HEK293 (cell line): ENCODE measurements at regions not wholly inside any gene's neighbourhood (a gene's known extent, or its start where the extent isn't known, plus 50 kb on each side); places are given as distances from the start of the nearest gene placed in this dataset.

Source experiments
- CTCF ChIA-PET: fragments of 350-600 bp; formaldehyde crosslinking; extraction: SDS; loops from one replicate; lab custom pipeline; 2021; ENCODE audit warnings: antibody characterized with exemption; lab: Yijun Ruan, JAX
- POLR2A ChIA-PET: fragments of 300-600 bp; formaldehyde crosslinking; extraction: SDS; loops from one replicate; lab custom pipeline; 2020; ENCODE audit warnings: antibody characterized with exemption, inconsistent platforms; lab: Yijun Ruan, JAX
- H3K27ac ChIP-seq: fragments of 200-500 bp; sonication (Bioruptor generic); 2 replicates; pipeline ENCODE4 v1.5.1; 2014; ENCODE audit warnings: low read depth, low read length, control low read depth, inconsistent platforms; ENCODE audit errors: extremely low read depth
- H3K36me3 ChIP-seq, 2 experiments: fragments of 200-500 bp in 1 of 2; sonication (Bioruptor generic) in 1 of 2; 1 replicate in 1 of 2; 2 replicates in 1 of 2; pipeline ENCODE4 v1.5.1; 2014 to 2017; ENCODE audit warnings: inconsistent platforms in 2 of 2, low read length in 2 of 2; ENCODE audit not compliant: control insufficient read depth in 2 of 2, insufficient read depth in 1 of 2
- H3K4me1 ChIP-seq: fragments of 200-500 bp; sonication (Bioruptor generic); 2 replicates; pipeline ENCODE4 v1.5.1; 2014; ENCODE audit warnings: mild to moderate bottlenecking, low read length, inconsistent platforms; ENCODE audit not compliant: control insufficient read depth, insufficient read depth
- H3K4me3 ChIP-seq: 2 replicates; pipeline ENCODE4 v1.5.1; 2011; ENCODE audit warnings: low read depth, mild to moderate bottlenecking, control low read depth, low read length, moderate library complexity
- H3K9me3 ChIP-seq: fragments of 200-500 bp; sonication (Bioruptor generic); 2 replicates; pipeline ENCODE4 v1.5.1; 2014; ENCODE audit warnings: low read depth, low read length, inconsistent platforms; ENCODE audit not compliant: control insufficient read depth, insufficient read depth
- HOXD13 ChIP-seq: sonication (generic); formaldehyde crosslinking; IDR thresholded peaks from 2 replicates; pipeline ENCODE4 v1.8.0; 2022; ENCODE audit warnings: missing genetic modification reagents, borderline replicate concordance
- OSR2 ChIP-seq: fragments of 450-650 bp; formaldehyde crosslinking; IDR thresholded peaks from 2 replicates; pipeline ENCODE4 v1.5.1; 2016; ENCODE audit warnings: missing biosample characterization, missing genetic modification characterization
- SALL2 ChIP-seq: fragments of 450-650 bp; formaldehyde crosslinking; IDR thresholded peaks from 2 replicates; pipeline ENCODE4 v1.5.0; 2017; ENCODE audit warnings: missing biosample characterization, mild to moderate bottlenecking, missing genetic modification characterization, borderline replicate concordance
- SCRT2 ChIP-seq: fragments of 450-650 bp; formaldehyde crosslinking; IDR thresholded peaks from 2 replicates; pipeline ENCODE4 v1.5.1; 2016; ENCODE audit warnings: missing biosample characterization, missing genetic modification characterization
- SETDB1 ChIP-seq: IDR thresholded peaks from one replicate; pipeline ENCODE4 v1.6.1; 2017; ENCODE audit warnings: mild to moderate bottlenecking, low read length, moderate library complexity, mixed read lengths; ENCODE audit not compliant: insufficient read length
- WT1 ChIP-seq: fragments of 450-650 bp; formaldehyde crosslinking; IDR thresholded peaks from 2 replicates; pipeline ENCODE4 v1.5.1; 2016; ENCODE audit warnings: missing biosample characterization, missing genetic modification characterization
- YY1 ChIP-seq: fragments of 450-650 bp; formaldehyde crosslinking; IDR thresholded peaks from 2 replicates; pipeline ENCODE4 v1.5.1; 2018; ENCODE audit warnings: missing biosample characterization, missing genetic modification characterization
- ZNF157 ChIP-seq: fragments of 450-650 bp; formaldehyde crosslinking; IDR thresholded peaks from 2 replicates; pipeline ENCODE4 v1.5.1; 2016; ENCODE audit warnings: missing biosample characterization, missing genetic modification characterization
- ZNF211 ChIP-seq: fragments of 450-650 bp; formaldehyde crosslinking; IDR thresholded peaks from 2 replicates; pipeline ENCODE4 v1.5.1; 2016; ENCODE audit warnings: low read depth, missing biosample characterization, missing genetic modification characterization
- ZNF274 ChIP-seq, 2 experiments: fragments of 200-500 bp in 1 of 2; fragments of 450-650 bp in 1 of 2; sonication (Bioruptor generic) in 1 of 2; formaldehyde crosslinking in 1 of 2; IDR thresholded peaks; 2 replicates each; pipeline versions ENCODE4 v1.5.1 to v1.6.1; 2014 to 2016; ENCODE audit warnings: borderline replicate concordance in 1 of 2, inconsistent platforms in 1 of 2, low read length in 1 of 2, missing biosample characterization in 1 of 2, missing genetic modification characterization in 1 of 2
- ZNF302 ChIP-seq: fragments of 450-650 bp; formaldehyde crosslinking; IDR thresholded peaks from 2 replicates; pipeline ENCODE4 v1.5.1; 2016; ENCODE audit warnings: missing biosample characterization, missing genetic modification characterization, low read depth
- ZNF514 ChIP-seq: fragments of 450-650 bp; formaldehyde crosslinking; IDR thresholded peaks from 2 replicates; pipeline ENCODE4 v1.5.1; 2016; ENCODE audit warnings: missing biosample characterization, missing genetic modification characterization
- ZNF610 ChIP-seq: fragments of 450-650 bp; formaldehyde crosslinking; IDR thresholded peaks from 2 replicates; pipeline ENCODE4 v1.5.1; 2016; ENCODE audit warnings: missing biosample characterization, missing genetic modification characterization, borderline replicate concordance
- TF ChIP-seq, protein P1 (sequence below): fragments of 450-650 bp; formaldehyde crosslinking; IDR thresholded peaks from 2 replicates; pipeline ENCODE4 v1.5.1; 2016; ENCODE audit warnings: missing biosample characterization, missing genetic modification characterization
- TF ChIP-seq, protein P2 (sequence below): fragments of 450-650 bp; IDR thresholded peaks from 2 replicates; pipeline ENCODE4 v1.5.1; 2018; ENCODE audit warnings: missing biosample characterization, missing genetic modification characterization
- TF ChIP-seq, protein P3 (sequence below): fragments of 450-650 bp; formaldehyde crosslinking; IDR thresholded peaks from 2 replicates; pipeline ENCODE4 v1.5.1; 2016; ENCODE audit warnings: missing biosample characterization, missing genetic modification characterization
- TF ChIP-seq, protein P4 (sequence below): fragments of 450-650 bp; formaldehyde crosslinking; IDR thresholded peaks from 2 replicates; pipeline ENCODE4 v1.5.1; 2016; ENCODE audit warnings: missing biosample characterization, missing genetic modification characterization, borderline replicate concordance
- TF ChIP-seq, protein P5 (sequence below): fragments of 450-650 bp; formaldehyde crosslinking; IDR thresholded peaks from 2 replicates; pipeline ENCODE4 v1.5.1; 2017; ENCODE audit warnings: missing biosample characterization, missing genetic modification characterization
- TF ChIP-seq, protein P6 (sequence below): sonication (generic); formaldehyde crosslinking; IDR thresholded peaks from 2 replicates; pipeline ENCODE4 v1.8.1; 2022; ENCODE audit warnings: mild to moderate bottlenecking, moderate library complexity, missing genetic modification reagents

DNA sequence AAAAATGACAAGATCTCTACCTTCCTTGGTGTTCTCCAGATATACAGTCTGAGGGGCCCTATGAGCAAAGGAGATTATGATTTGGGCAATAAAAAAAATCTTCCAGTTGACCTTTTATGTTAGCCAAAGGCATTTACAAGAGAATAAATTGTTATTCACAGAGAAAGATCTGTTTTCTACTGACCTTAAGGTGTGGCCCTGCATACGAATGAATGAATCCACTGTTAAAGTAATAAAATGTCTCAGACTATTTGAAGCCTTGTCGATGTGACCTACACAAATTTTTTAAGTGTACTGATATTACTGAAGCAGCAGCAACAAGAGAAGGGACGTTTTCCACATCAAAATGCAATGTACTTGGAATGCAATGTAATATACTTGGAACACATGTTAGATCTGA lies 95.9 kb upstream of the SSTR4 start:
- TF ChIP-seq, protein P1, sequence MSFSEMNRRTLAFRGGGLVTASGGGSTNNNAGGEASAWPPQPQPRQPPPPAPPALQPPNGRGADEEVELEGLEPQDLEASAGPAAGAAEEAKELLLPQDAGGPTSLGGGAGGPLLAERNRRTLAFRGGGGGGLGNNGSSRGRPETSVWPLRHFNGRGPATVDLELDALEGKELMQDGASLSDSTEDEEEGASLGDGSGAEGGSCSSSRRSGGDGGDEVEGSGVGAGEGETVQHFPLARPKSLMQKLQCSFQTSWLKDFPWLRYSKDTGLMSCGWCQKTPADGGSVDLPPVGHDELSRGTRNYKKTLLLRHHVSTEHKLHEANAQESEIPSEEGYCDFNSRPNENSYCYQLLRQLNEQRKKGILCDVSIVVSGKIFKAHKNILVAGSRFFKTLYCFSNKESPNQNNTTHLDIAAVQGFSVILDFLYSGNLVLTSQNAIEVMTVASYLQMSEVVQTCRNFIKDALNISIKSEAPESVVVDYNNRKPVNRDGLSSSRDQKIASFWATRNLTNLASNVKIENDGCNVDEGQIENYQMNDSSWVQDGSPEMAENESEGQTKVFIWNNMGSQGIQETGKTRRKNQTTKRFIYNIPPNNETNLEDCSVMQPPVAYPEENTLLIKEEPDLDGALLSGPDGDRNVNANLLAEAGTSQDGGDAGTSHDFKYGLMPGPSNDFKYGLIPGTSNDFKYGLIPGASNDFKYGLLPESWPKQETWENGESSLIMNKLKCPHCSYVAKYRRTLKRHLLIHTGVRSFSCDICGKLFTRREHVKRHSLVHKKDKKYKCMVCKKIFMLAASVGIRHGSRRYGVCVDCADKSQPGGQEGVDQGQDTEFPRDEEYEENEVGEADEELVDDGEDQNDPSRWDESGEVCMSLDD (tag by site-specific recombination), result no peak
- TF ChIP-seq HOXD13 (CRISPR knock-in tag) (no peak), ZNF514 (tag by site-specific recombination) (no peak), ZNF274 (IDR thresholded peaks at IDR 0.05; ENCODE audit: low read length) (no peak), ZNF274 (tag by site-specific recombination; IDR thresholded peaks at IDR 0.05; ENCODE audit: borderline replicate concordance) (no peak), WT1 (tag by site-specific recombination) (no peak), ZNF302 (tag by site-specific recombination) (no peak), ZNF610 (no peak), YY1 (no peak), SALL2 (tag by site-specific recombination) (no peak), OSR2 (no peak), SCRT2 (tag by site-specific recombination) (no peak), ZNF211 (tag by site-specific recombination) (no peak), SETDB1 (no peak), ZNF157 (no peak)
- TF ChIP-seq, protein P2, sequence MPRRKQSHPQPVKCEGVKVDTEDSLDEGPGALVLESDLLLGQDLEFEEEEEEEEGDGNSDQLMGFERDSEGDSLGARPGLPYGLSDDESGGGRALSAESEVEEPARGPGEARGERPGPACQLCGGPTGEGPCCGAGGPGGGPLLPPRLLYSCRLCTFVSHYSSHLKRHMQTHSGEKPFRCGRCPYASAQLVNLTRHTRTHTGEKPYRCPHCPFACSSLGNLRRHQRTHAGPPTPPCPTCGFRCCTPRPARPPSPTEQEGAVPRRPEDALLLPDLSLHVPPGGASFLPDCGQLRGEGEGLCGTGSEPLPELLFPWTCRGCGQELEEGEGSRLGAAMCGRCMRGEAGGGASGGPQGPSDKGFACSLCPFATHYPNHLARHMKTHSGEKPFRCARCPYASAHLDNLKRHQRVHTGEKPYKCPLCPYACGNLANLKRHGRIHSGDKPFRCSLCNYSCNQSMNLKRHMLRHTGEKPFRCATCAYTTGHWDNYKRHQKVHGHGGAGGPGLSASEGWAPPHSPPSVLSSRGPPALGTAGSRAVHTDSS, result no peak
- TF ChIP-seq, protein P3, sequence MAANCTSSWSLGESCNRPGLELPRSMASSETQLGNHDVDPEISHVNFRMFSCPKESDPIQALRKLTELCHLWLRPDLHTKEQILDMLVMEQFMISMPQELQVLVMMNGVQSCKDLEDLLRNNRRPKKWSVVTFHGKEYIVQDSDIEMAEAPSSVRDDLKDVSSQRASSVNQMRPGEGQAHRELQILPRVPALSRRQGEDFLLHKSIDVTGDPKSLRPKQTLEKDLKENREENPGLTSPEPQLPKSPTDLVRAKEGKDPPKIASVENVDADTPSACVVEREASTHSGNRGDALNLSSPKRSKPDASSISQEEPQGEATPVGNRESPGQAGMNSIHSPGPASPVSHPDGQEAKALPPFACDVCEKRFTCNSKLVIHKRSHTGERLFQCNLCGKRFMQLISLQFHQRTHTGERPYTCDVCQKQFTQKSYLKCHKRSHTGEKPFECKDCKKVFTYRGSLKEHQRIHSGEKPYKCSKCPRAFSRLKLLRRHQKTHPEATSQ (tag by site-specific recombination), result no peak
- TF ChIP-seq, protein P4, sequence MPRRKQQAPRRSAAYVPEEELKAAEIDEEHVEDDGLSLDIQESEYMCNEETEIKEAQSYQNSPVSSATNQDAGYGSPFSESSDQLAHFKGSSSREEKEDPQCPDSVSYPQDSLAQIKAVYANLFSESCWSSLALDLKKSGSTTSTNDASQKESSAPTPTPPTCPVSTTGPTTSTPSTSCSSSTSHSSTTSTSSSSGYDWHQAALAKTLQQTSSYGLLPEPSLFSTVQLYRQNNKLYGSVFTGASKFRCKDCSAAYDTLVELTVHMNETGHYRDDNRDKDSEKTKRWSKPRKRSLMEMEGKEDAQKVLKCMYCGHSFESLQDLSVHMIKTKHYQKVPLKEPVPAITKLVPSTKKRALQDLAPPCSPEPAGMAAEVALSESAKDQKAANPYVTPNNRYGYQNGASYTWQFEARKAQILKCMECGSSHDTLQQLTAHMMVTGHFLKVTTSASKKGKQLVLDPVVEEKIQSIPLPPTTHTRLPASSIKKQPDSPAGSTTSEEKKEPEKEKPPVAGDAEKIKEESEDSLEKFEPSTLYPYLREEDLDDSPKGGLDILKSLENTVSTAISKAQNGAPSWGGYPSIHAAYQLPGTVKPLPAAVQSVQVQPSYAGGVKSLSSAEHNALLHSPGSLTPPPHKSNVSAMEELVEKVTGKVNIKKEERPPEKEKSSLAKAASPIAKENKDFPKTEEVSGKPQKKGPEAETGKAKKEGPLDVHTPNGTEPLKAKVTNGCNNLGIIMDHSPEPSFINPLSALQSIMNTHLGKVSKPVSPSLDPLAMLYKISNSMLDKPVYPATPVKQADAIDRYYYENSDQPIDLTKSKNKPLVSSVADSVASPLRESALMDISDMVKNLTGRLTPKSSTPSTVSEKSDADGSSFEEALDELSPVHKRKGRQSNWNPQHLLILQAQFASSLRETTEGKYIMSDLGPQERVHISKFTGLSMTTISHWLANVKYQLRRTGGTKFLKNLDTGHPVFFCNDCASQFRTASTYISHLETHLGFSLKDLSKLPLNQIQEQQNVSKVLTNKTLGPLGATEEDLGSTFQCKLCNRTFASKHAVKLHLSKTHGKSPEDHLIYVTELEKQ (tag by site-specific recombination), result no peak
- TF ChIP-seq, protein P5, sequence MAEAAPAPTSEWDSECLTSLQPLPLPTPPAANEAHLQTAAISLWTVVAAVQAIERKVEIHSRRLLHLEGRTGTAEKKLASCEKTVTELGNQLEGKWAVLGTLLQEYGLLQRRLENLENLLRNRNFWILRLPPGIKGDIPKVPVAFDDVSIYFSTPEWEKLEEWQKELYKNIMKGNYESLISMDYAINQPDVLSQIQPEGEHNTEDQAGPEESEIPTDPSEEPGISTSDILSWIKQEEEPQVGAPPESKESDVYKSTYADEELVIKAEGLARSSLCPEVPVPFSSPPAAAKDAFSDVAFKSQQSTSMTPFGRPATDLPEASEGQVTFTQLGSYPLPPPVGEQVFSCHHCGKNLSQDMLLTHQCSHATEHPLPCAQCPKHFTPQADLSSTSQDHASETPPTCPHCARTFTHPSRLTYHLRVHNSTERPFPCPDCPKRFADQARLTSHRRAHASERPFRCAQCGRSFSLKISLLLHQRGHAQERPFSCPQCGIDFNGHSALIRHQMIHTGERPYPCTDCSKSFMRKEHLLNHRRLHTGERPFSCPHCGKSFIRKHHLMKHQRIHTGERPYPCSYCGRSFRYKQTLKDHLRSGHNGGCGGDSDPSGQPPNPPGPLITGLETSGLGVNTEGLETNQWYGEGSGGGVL (tag by site-specific recombination), result no peak
- TF ChIP-seq, protein P6, sequence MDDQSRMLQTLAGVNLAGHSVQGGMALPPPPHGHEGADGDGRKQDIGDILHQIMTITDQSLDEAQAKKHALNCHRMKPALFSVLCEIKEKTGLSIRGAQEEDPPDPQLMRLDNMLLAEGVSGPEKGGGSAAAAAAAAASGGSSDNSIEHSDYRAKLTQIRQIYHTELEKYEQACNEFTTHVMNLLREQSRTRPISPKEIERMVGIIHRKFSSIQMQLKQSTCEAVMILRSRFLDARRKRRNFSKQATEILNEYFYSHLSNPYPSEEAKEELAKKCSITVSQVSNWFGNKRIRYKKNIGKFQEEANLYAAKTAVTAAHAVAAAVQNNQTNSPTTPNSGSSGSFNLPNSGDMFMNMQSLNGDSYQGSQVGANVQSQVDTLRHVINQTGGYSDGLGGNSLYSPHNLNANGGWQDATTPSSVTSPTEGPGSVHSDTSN (CRISPR knock-in tag), result no peak
- ChIA-PET CTCF (interaction anchor here (0.5 kb wide), 1 partner anchor 411 kb away, joined by 4 read pairs; no protein-coding TSS in a partner anchor), POLR2A (no interaction called here)
- Histone ChIP-seq H3K9me3 (no peaks in the 10 kb centered on the region), H3K4me1 (no peaks in the 10 kb centered on the region), H3K4me3 (no peak overlapping the region), H3K27ac (no peak overlapping the region), H3K36me3 (no peaks in the 10 kb centered on the region)
